CD4-positive, CD25-positive, alpha-beta regulatory T cell (primary cell): ENCODE measurements at regions not wholly inside any gene's neighbourhood (a gene's known extent, or its start where the extent isn't known, plus 50 kb on each side); places are given as distances from the start of the nearest gene placed in this dataset.

ENCODE experiments used
- ATAC-seq, 2 donors: fragments of 150-1000 bp; cut with Tn5 transposase; one replicate each; pipeline ENCODE4 v1.10.0; 2021; ENCODE audit warnings: low read depth in 2 of 2, moderate number of reproducible peaks in 2 of 2, moderate library complexity in 1 of 2
- DNase-seq, 3 donors: peaks; one replicate each; pipeline versions ENCODE4 v3.0.0 to v3.0.0-alpha.2; 2012 to 2022; ENCODE audit warnings: mixed read lengths in 1 of 3
- H3K27ac ChIP-seq: one replicate; pipeline ENCODE4 v1.7.0; 2013; ENCODE audit warnings: mild to moderate bottlenecking, low read length; ENCODE audit not compliant: insufficient read depth, poor library complexity, severe bottlenecking
- H3K27me3 ChIP-seq: one replicate; pipeline ENCODE4 v1.7.0; 2013; ENCODE audit warnings: low read length; ENCODE audit not compliant: control insufficient read depth, insufficient read depth
- H3K36me3 ChIP-seq: one replicate; pipeline ENCODE4 v1.7.0; 2013; ENCODE audit warnings: mild to moderate bottlenecking, low read length, moderate library complexity; ENCODE audit not compliant: control insufficient read depth, insufficient read depth
- H3K4me1 ChIP-seq: 2 replicates; pipeline ENCODE4 v1.7.0; 2013; ENCODE audit warnings: mild to moderate bottlenecking, low read length; ENCODE audit not compliant: insufficient read depth, control insufficient read depth, poor library complexity, severe bottlenecking
- H3K4me3 ChIP-seq: one replicate; pipeline ENCODE4 v1.7.0; 2013; ENCODE audit warnings: low read depth, mild to moderate bottlenecking, low read length, moderate library complexity
- H3K9me3 ChIP-seq, 2 experiments: 1 replicate in 1 of 2; 2 replicates in 1 of 2; pipeline ENCODE4 v1.7.0; 2013; ENCODE audit warnings: low read length in 2 of 2, mild to moderate bottlenecking in 1 of 2, moderate library complexity in 1 of 2; ENCODE audit not compliant: control insufficient read depth in 2 of 2
- H3K27ac Mint-ChIP-seq, 3 donors: one replicate each; pipeline ENCODE4 v1.8.0; 2020 to 2022; ENCODE audit warnings: mild to moderate bottlenecking in 3 of 3, mixed read lengths in 3 of 3, moderate library complexity in 2 of 3
- H3K27me3 Mint-ChIP-seq: one replicate; pipeline ENCODE4 v1.8.0; 2022; ENCODE audit warnings: mild to moderate bottlenecking, mixed read lengths
- H3K36me3 Mint-ChIP-seq: one replicate; pipeline ENCODE4 v1.8.0; 2020; ENCODE audit warnings: mixed read lengths
- H3K4me1 Mint-ChIP-seq, 4 donors: one replicate each; pipeline ENCODE4 v1.8.0; 2020 to 2022; ENCODE audit warnings: mixed read lengths in 4 of 4, mild to moderate bottlenecking in 1 of 4
- H3K4me3 Mint-ChIP-seq, 4 donors: one replicate each; pipeline ENCODE4 v1.8.0; 2020 to 2022; ENCODE audit warnings: mild to moderate bottlenecking in 4 of 4, mixed read lengths in 4 of 4, moderate library complexity in 3 of 4
- H3K9me3 Mint-ChIP-seq, 7 donors: one replicate each; pipeline ENCODE4 v1.8.0; 2020 to 2022; ENCODE audit warnings: mixed read lengths in 7 of 7, mild to moderate bottlenecking in 3 of 7, moderate library complexity in 2 of 7

GRCh38 chrX:46407036-46407752 is 138.0 kb downstream of the ZNF674 start:
- H3K4me1 ChIP-seq = no peaks in the 10 kb centered on the region
- DNase-seq = no peak
- Mint-ChIP-seq H3K9me3 (no peaks in the 10 kb centered on the region), H3K27ac (no peak overlapping the region), H3K27me3 (no peaks in the 10 kb centered on the region), H3K4me3 (no peak overlapping the region), H3K4me1 (peaks cover 0 to 4% (median 0%) of the 10 kb centered on the region in 4 donors), H3K36me3 (no peaks in the 10 kb centered on the region)
- ATAC-seq = no peak
- no peaks in the 10 kb centered on the region for H3K27me3 ChIP-seq
- H3K27ac ChIP-seq = no peak overlapping the region
- no peaks in the 10 kb centered on the region for H3K9me3 ChIP-seq
- H3K36me3 ChIP-seq = no peaks in the 10 kb centered on the region
- no peak overlapping the region for H3K4me3 ChIP-seq

GRCh38 chrX:46404774-46405173 is 140.4 kb downstream of the ZNF674 start:
- DNase-seq (no peak), ATAC-seq (no peak)
- no peak overlapping the region for H3K27ac Mint-ChIP-seq
- H3K4me1 Mint-ChIP-seq = peaks cover 0 to 4% (median 0%) of the 10 kb centered on the region in 4 donors
- no peak overlapping the region for H3K4me3 Mint-ChIP-seq
- Histone ChIP-seq H3K4me1 (no peaks in the 10 kb centered on the region), H3K4me3 (no peak overlapping the region), H3K27ac (no peak overlapping the region), H3K9me3 (no peaks in the 10 kb centered on the region), H3K36me3 (no peaks in the 10 kb centered on the region), H3K27me3 (no peaks in the 10 kb centered on the region)
- H3K36me3 Mint-ChIP-seq = no peaks in the 10 kb centered on the region
- no peaks in the 10 kb centered on the region for H3K27me3 Mint-ChIP-seq
- H3K9me3 Mint-ChIP-seq = no peaks in the 10 kb centered on the region

GRCh38 chrX:46400530-46401443 is 144.4 kb downstream of the ZNF674 start:
- no peaks in the 10 kb centered on the region for H3K9me3 ChIP-seq
- H3K4me3 Mint-ChIP-seq = no peak overlapping the region
- peaks cover 0 to 1% (median 0%) of the 10 kb centered on the region in 7 donors for H3K9me3 Mint-ChIP-seq
- H3K4me1 ChIP-seq = no peaks in the 10 kb centered on the region
- no peaks in the 10 kb centered on the region for H3K36me3 Mint-ChIP-seq
- ATAC-seq (no peak), DNase-seq (no peak)
- H3K4me3 ChIP-seq = no peak overlapping the region
- H3K27ac ChIP-seq = no peak overlapping the region
- H3K4me1 Mint-ChIP-seq = no peaks in the 10 kb centered on the region
- H3K36me3 ChIP-seq = no peaks in the 10 kb centered on the region
- no peaks in the 10 kb centered on the region for H3K27me3 Mint-ChIP-seq
- H3K27ac Mint-ChIP-seq = no peak overlapping the region
- H3K27me3 ChIP-seq = no peaks in the 10 kb centered on the region

GRCh38 chrX:46398874-46399273 is 146.3 kb downstream of the ZNF674 start:
- ATAC-seq = no peak
- H3K4me3 ChIP-seq = no peak overlapping the region
- Mint-ChIP-seq H3K36me3 (no peaks in the 10 kb centered on the region), H3K4me3 (no peak overlapping the region), H3K27me3 (no peaks in the 10 kb centered on the region), H3K9me3 (peaks cover 0 to 1% (median 0%) of the 10 kb centered on the region in 7 donors), H3K27ac (no peak overlapping the region), H3K4me1 (no peaks in the 10 kb centered on the region)
- H3K4me1 ChIP-seq = no peaks in the 10 kb centered on the region
- no peak overlapping the region for H3K27ac ChIP-seq
- H3K27me3 ChIP-seq = no peaks in the 10 kb centered on the region
- no peak for DNase-seq
- no peaks in the 10 kb centered on the region for H3K36me3 ChIP-seq
- no peaks in the 10 kb centered on the region for H3K9me3 ChIP-seq

- no peak for ATAC-seq
- Histone ChIP-seq H3K4me1 (no peaks in the 10 kb centered on the region), H3K27ac (no peak overlapping the region)
Measured at GRCh38 chrX:46398126-46398525, 147.1 kb downstream of the ZNF674 start.

GRCh38 chrX:46386511-46386910 is 158.7 kb downstream of the ZNF674 start:
- no peaks in the 10 kb centered on the region for H3K27me3 ChIP-seq
- no peaks in the 10 kb centered on the region for H3K9me3 ChIP-seq
- Mint-ChIP-seq H3K4me1 (no peaks in the 10 kb centered on the region), H3K9me3 (peaks cover 0 to 4% (median 0%) of the 10 kb centered on the region in 7 donors), H3K27me3 (peaks cover 5% of the 10 kb centered on the region), H3K27ac (no peak overlapping the region), H3K36me3 (no peaks in the 10 kb centered on the region), H3K4me3 (no peak overlapping the region)
- no peaks in the 10 kb centered on the region for H3K36me3 ChIP-seq
- ATAC-seq = no peak
- no peak overlapping the region for H3K4me3 ChIP-seq
- no peak overlapping the region for H3K27ac ChIP-seq
- no peak for DNase-seq
- no peaks in the 10 kb centered on the region for H3K4me1 ChIP-seq

More at GRCh38 chrX:46398126-46398525, 147.1 kb downstream of the ZNF674 start:
- no peak for DNase-seq
- no peaks in the 10 kb centered on the region for H3K36me3 Mint-ChIP-seq
- no peaks in the 10 kb centered on the region for H3K27me3 Mint-ChIP-seq
- Histone ChIP-seq H3K4me3 (no peak overlapping the region), H3K9me3 (no peaks in the 10 kb centered on the region), H3K36me3 (no peaks in the 10 kb centered on the region), H3K27me3 (no peaks in the 10 kb centered on the region)
- peaks cover 0 to 1% (median 0%) of the 10 kb centered on the region in 7 donors for H3K9me3 Mint-ChIP-seq
- H3K4me1 Mint-ChIP-seq = no peaks in the 10 kb centered on the region
- no peak overlapping the region for H3K27ac Mint-ChIP-seq
- H3K4me3 Mint-ChIP-seq = no peak overlapping the region

- Histone ChIP-seq H3K4me1 (no peaks in the 10 kb centered on the region), H3K27me3 (no peaks in the 10 kb centered on the region), H3K9me3 (no peaks in the 10 kb centered on the region), H3K27ac (no peak overlapping the region), H3K36me3 (no peaks in the 10 kb centered on the region), H3K4me3 (no peak overlapping the region)
- H3K36me3 Mint-ChIP-seq = no peaks in the 10 kb centered on the region
- peak in 1 of 3 donors; percentile 10 for DNase-seq
- no peak for ATAC-seq
- no peak overlapping the region for H3K27ac Mint-ChIP-seq
- H3K27me3 Mint-ChIP-seq = peaks cover 5% of the 10 kb centered on the region
- no peak overlapping the region for H3K4me3 Mint-ChIP-seq
- H3K4me1 Mint-ChIP-seq = no peaks in the 10 kb centered on the region
- peaks cover 0 to 3% (median 0%) of the 10 kb centered on the region in 7 donors for H3K9me3 Mint-ChIP-seq
Measured at GRCh38 chrX:46383006-46383405, 162.2 kb downstream of the ZNF674 start.
